ENCODE measurements at regions not wholly inside any gene's neighbourhood (a gene's known extent, or its start where the extent isn't known, plus 50 kb on each side); places are given as distances from the start of the nearest gene placed in this dataset.

DNA sequence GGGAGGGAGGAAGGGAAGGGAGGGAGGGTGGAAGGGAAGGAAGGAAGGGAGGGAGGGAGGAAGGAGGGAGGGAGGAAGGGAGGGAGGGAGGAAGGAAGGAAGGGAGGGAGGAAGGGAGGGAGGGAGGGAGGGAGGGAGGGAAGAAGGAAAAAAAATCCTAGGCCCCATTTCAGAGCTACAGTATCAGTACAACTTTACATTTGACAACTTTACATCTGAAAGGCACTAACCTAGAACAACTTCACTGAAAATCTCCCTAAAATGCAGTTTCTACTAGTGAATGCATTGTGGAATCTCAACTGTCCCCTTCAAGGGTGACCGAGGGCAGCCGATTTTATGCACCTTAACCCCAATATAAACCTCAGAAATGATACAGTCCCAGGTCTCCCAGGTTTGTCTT, 259.8 kb upstream of the GALNT17 start:
- no peak overlapping the region for H4K91ac ChIP-seq (replicated peaks; ENCODE audit: insufficient read length, low read length)
- DNase-seq (ENCODE audit: low read depth in 1 of 2, low spot score in 2 of 2) (no peak), FAIRE-seq (no peak)
- H3K18ac ChIP-seq (ENCODE audit: extremely low read depth, low read length): no peak overlapping the region
- H3K27ac ChIP-seq (ENCODE audit: low read depth, low read length): no peak overlapping the region
- H3K27me3 ChIP-seq (replicated peaks in 1 of 4; ENCODE audit: control insufficient read depth in 3 of 4, extremely low read depth in 1 of 4, insufficient read depth in 3 of 4, low read length in 3 of 4): no peaks in the 10 kb centered on the region
- H3K79me1 ChIP-seq (ENCODE audit: low read depth, low read length): no peaks in the 10 kb centered on the region
- no peak overlapping the region for H2BK15ac ChIP-seq (ENCODE audit: low read length)
- no peaks in the 10 kb centered on the region for H3K9me3 ChIP-seq (ENCODE audit: insufficient read depth in 2 of 2, low read depth in 1 of 2, low read length in 1 of 2)
- H2AFZ ChIP-seq (ENCODE audit: low read length): no peak overlapping the region
- H3K79me2 ChIP-seq (ENCODE audit: control insufficient read depth in 1 of 2, insufficient read depth in 2 of 2, low read length in 2 of 2): no peaks in the 10 kb centered on the region
- CTCF ChIA-PET (ENCODE audit: partially characterized antibody): interaction anchor here (1.0 kb wide), 1 partner anchor 33 kb away, joined by 3 read pairs; no protein-coding TSS in a partner anchor
- peaks cover 0 to 2% (median 0%) of the 10 kb centered on the region in 4 experiments; a peak in 1 of 7 replicates for H3K4me1 ChIP-seq (replicated peaks in 1 of 4; ENCODE audit: control insufficient read depth in 3 of 4, insufficient read depth in 4 of 4, low read length in 3 of 4)
- H3K56ac ChIP-seq (replicated peaks; ENCODE audit: insufficient read length, low read depth, low read length): no peak overlapping the region
- H4K5ac ChIP-seq (ENCODE audit: insufficient read length, low read depth, low read length): no peak overlapping the region
- POLR2A ChIA-PET (ENCODE audit: partially characterized antibody): no interaction called here
- no peak overlapping the region for H3K14ac ChIP-seq (ENCODE audit: insufficient read length)
- no peak overlapping the region for H4K8ac ChIP-seq (ENCODE audit: extremely low read depth, insufficient read depth, low read length)
- H3K4me2 ChIP-seq (ENCODE audit: insufficient read depth in 1 of 2, low read depth in 2 of 2, low read length in 2 of 2): no peak overlapping the region
- H3K9ac ChIP-seq (replicated peaks in 1 of 4; ENCODE audit: extremely low read depth in 1 of 4, low read depth in 3 of 4, low read length in 3 of 4): no peak overlapping the region
- H4K20me1 ChIP-seq (replicated peaks in 1 of 2; ENCODE audit: control insufficient read depth in 1 of 2, insufficient read depth in 2 of 2, low read length in 2 of 2): no peaks in the 10 kb centered on the region
- no peak overlapping the region for H2BK20ac ChIP-seq (ENCODE audit: low read length)
- no peak overlapping the region for H3K4ac ChIP-seq (replicated peaks; ENCODE audit: insufficient read length, low read depth, low read length)
- H2BK120ac ChIP-seq (replicated peaks; ENCODE audit: low read depth, low read length): no peak overlapping the region
- WGBS, 2 experiments (ENCODE audit: extremely low coverage in 1 of 2, insufficient coverage in 1 of 2, insufficient read length in 1 of 2, insufficient replicate concordance in 2 of 2, low coverage in 1 of 2, low lambda C conversion rate in 2 of 2, missing lambda C conversion rate in 1 of 2): 47% methylated on average over 2 of the region's 2 CpGs; no CpG with 5 or more reads in 1 of the 2 experiments
- H3K23me2 ChIP-seq (ENCODE audit: low read depth, low read length): no peaks in the 10 kb centered on the region
- H3K36me3 ChIP-seq (ENCODE audit: control insufficient read depth in 2 of 4, insufficient read depth in 4 of 4, low read length in 3 of 4): no peaks in the 10 kb centered on the region
- no peak overlapping the region for H3K23ac ChIP-seq (ENCODE audit: insufficient read length)
- H3K4me3 ChIP-seq (ENCODE audit: extremely low read depth in 1 of 4, insufficient read depth in 2 of 4, low read depth in 3 of 4, low read length in 4 of 4): no peak overlapping the region
- H2BK12ac ChIP-seq (ENCODE audit: low read depth, low read length): no peak overlapping the region
- no peak overlapping the region for H2BK5ac ChIP-seq (ENCODE audit: low read depth, low read length)
- no peak overlapping the region for H2AK5ac ChIP-seq (ENCODE audit: low read depth, low read length)
- TF ChIP-seq POU5F1 (IDR thresholded peaks at IDR 0.05; ENCODE audit: low read depth, low read length): no peak
- TF ChIP-seq KDM4A (IDR thresholded peaks at IDR 0.05; ENCODE audit: low read depth, low read length, severe bottlenecking): no peak

All from H1 (cell line).